HCT116 (cell line): ENCODE measurements at regions not wholly inside any gene's neighbourhood (a gene's known extent, or its start where the extent isn't known, plus 50 kb on each side); places are given as distances from the start of the nearest gene placed in this dataset.

Experiments used
- ATAC-seq: fragments of 200-7000 bp; cut with Tn5 transposase; 2 replicates; pipeline ENCODE4 v1.9.1; 2020; ENCODE audit warnings: mild to moderate bottlenecking, moderate library complexity
- BruUV-seq: library from RNA; stranded (reverse); fragments of 400-500 nt; replicated peaks from 2 replicates; lab custom pipeline; 2021; lab: Mats Ljungman, UMichigan
- CTCF ChIA-PET: fragments of 300-600 bp; sonication (Branson Sonifier 250); formaldehyde crosslinking; loops from one replicate; lab custom pipeline; 2021; ENCODE audit warnings: antibody characterized with exemption; lab: Charles Lee
- POLR2A ChIA-PET: fragments of 300-600, 350-600 bp; sonication (Branson Sonifier 250); formaldehyde crosslinking; loops from one replicate; lab custom pipeline; 2021; ENCODE audit warnings: antibody characterized with exemption; lab: Charles Lee
- RAD21 ChIA-PET, 2 experiments: fragments of 300-600 bp; sonication (Branson Sonifier 250); formaldehyde crosslinking; loops; one replicate each; lab custom pipeline; 2023; ENCODE audit warnings: low total read pairs in 2 of 2; ENCODE audit not compliant: uncharacterized antibody in 2 of 2, unreplicated experiment in 2 of 2, low non-redundant PET in 1 of 2; lab: Charles Lee
- DNase-seq: peaks from one replicate; pipeline ENCODE4 v3.0.0-alpha.2; 2010; ENCODE audit warnings: low read depth, low spot score
- H2AFZ ChIP-seq: fragments of 200-600 bp; shearing (Covaris generic), sonication (generic); 2 replicates; pipeline ENCODE4 v1.6.1; 2017; ENCODE audit warnings: low read depth, mixed run types, mixed read lengths, antibody characterized with exemption, low read length; ENCODE audit not compliant: poor library complexity, severe bottlenecking
- H3K27ac ChIP-seq: 2 replicates; pipeline ENCODE4 v1.5.1; 2012; ENCODE audit warnings: low read depth, low read length
- H3K27me3 ChIP-seq: fragments of 200-600 bp; sonication (generic); 2 replicates; pipeline ENCODE4 v1.6.1; 2016; ENCODE audit warnings: mixed run types, low read length, mixed read lengths; ENCODE audit not compliant: insufficient read depth
- H3K36me3 ChIP-seq, 2 experiments: fragments of 200-500 bp in 1 of 2; fragments of 200-600 bp in 1 of 2; sonication (Bioruptor generic) in 1 of 2; sonication (generic) in 1 of 2; 2 replicates each; pipeline versions ENCODE4 v1.5.1 to v1.6.1; 2014 to 2016; ENCODE audit warnings: low read length in 2 of 2, inconsistent platforms in 1 of 2, mixed read lengths in 1 of 2, mixed run types in 1 of 2; ENCODE audit not compliant: insufficient read depth in 2 of 2, control insufficient read depth in 1 of 2
- H3K4me1 ChIP-seq, 2 experiments: fragments of 200-600 bp in 1 of 2; sonication (generic) in 1 of 2; 2 replicates each; pipeline versions ENCODE4 v1.5.1 to v1.6.1; 2012 to 2017; ENCODE audit warnings: low read length in 2 of 2, inconsistent platforms in 1 of 2, mild to moderate bottlenecking in 1 of 2, mixed read lengths in 1 of 2, mixed run types in 1 of 2, moderate library complexity in 1 of 2; ENCODE audit not compliant: insufficient read depth in 2 of 2, control insufficient read depth in 1 of 2
- H3K4me2 ChIP-seq: fragments of 200-600 bp; sonication (generic); 2 replicates; pipeline ENCODE4 v1.6.1; 2017; ENCODE audit warnings: mixed run types, low read length, mixed read lengths
- H3K4me3 ChIP-seq, 2 experiments: fragments of 200-600 bp in 1 of 2; sonication (generic) in 1 of 2; replicated peaks in 1 of 2; 2 replicates each; pipeline ENCODE4 v1.5.1; 2011 to 2016; ENCODE audit warnings: low read length in 2 of 2, control low read depth in 1 of 2, low read depth in 1 of 2, mild to moderate bottlenecking in 1 of 2, mixed read lengths in 1 of 2, mixed run types in 1 of 2
- H3K79me2 ChIP-seq: fragments of 200-600 bp; sonication (generic); 2 replicates; pipeline ENCODE4 v1.6.1; 2017; ENCODE audit warnings: mild to moderate bottlenecking, mixed run types, low read length, moderate library complexity, mixed read lengths; ENCODE audit not compliant: insufficient read depth
- H3K9ac ChIP-seq: fragments of 200-600 bp; sonication (generic); 2 replicates; pipeline ENCODE4 v1.6.1; 2016; ENCODE audit warnings: low read length, mixed read lengths
- H3K9me2 ChIP-seq: fragments of 200-600 bp; sonication (generic), shearing (Covaris generic); 2 replicates; pipeline ENCODE4 v1.6.1; 2017; ENCODE audit warnings: mixed run types, mild to moderate bottlenecking, moderate library complexity; ENCODE audit not compliant: insufficient read depth
- H3K9me3 ChIP-seq, 2 experiments: fragments of 200-500 bp in 1 of 2; fragments of 200-600 bp in 1 of 2; sonication (Bioruptor generic) in 1 of 2; sonication (generic) in 1 of 2; 2 replicates each; pipeline ENCODE4 v1.6.1; 2014 to 2017; ENCODE audit warnings: low read length in 2 of 2, mixed read lengths in 2 of 2, inconsistent platforms in 1 of 2, low read depth in 1 of 2, mild to moderate bottlenecking in 1 of 2, mixed run types in 1 of 2, moderate library complexity in 1 of 2; ENCODE audit not compliant: control insufficient read depth in 1 of 2, insufficient read depth in 1 of 2
- H4K20me1 ChIP-seq: fragments of 200-600 bp; sonication (generic), shearing (Covaris generic); 2 replicates; pipeline ENCODE4 v1.6.1; 2017; ENCODE audit warnings: mixed run types, mild to moderate bottlenecking, moderate library complexity; ENCODE audit not compliant: insufficient read depth
- CBX3 ChIP-seq: IDR thresholded peaks from 2 replicates; pipeline ENCODE4 v1.6.1; 2012; ENCODE audit warnings: low read depth
- ELF1 ChIP-seq: IDR thresholded peaks from 2 replicates; pipeline ENCODE4 v1.6.1; 2012; ENCODE audit warnings: low read depth, borderline replicate concordance
- FOSL1 ChIP-seq: IDR thresholded peaks from 2 replicates; pipeline ENCODE4 v1.6.1; 2012; ENCODE audit warnings: low read depth
- JUND ChIP-seq: IDR thresholded peaks from 2 replicates; pipeline ENCODE4 v1.6.1; 2012
- TCF7L2 ChIP-seq: IDR thresholded peaks from 2 replicates; pipeline ENCODE4 v1.7.0; 2011; ENCODE audit warnings: borderline replicate concordance, inconsistent platforms; ENCODE audit not compliant: insufficient read depth, insufficient read length; ENCODE audit errors: extremely low read depth
- ZFX ChIP-seq: fragments of 450-650 bp; IDR thresholded peaks from 2 replicates; pipeline ENCODE4 v1.6.1; 2017
- intact Hi-C: fragments of 100-400 bp; cut with micrococcal nuclease; formaldehyde crosslinking; loops from 2 replicates; pipeline ENCODE4 v1.10.0; 2022
- TF ChIP-seq, protein P1 (sequence below), 3 experiments: fragments of 200-600 bp in 1 of 3; sonication (generic) in 1 of 3; IDR thresholded peaks in 2 of 3; conservative IDR thresholded peaks in 1 of 3; 2 replicates each; pipeline ENCODE4 v1.5.1; 2012 to 2017; ENCODE audit warnings: low read depth in 2 of 3, low read length in 2 of 3, antibody characterized with exemption in 1 of 3, borderline replicate concordance in 1 of 3, control low read depth in 1 of 3, mild to moderate bottlenecking in 1 of 3, mixed read lengths in 1 of 3, mixed run types in 1 of 3, moderate library complexity in 1 of 3; ENCODE audit not compliant: insufficient read depth in 1 of 3
- TF ChIP-seq, protein P2 (sequence below): IDR thresholded peaks from 2 replicates; pipeline ENCODE4 v1.6.1; 2011; ENCODE audit warnings: mild to moderate bottlenecking, low read length, moderate library complexity; ENCODE audit not compliant: insufficient replicate concordance; ENCODE audit errors: extremely low read depth
- TF ChIP-seq, protein P3 (sequence below): IDR thresholded peaks from 2 replicates; pipeline ENCODE4 v1.6.1; 2012; ENCODE audit warnings: low read depth

DNA sequence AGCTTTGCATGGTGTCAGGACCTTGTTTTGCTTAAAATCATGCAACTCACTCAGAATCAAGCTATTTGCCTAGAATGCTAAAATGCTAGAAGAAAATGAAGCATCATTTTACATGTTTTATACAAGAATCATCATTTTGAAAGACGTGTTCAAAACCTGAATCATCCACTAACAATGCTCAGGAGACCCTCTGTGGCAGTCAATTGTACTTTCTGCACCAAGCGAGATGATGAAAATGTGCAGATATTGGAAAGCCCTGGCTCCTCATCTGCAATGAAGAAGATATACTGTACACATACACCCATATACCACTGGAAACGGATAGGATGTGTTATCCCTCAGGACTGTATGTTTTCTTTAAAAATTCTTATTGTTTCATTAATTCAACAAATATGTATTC lies 92.7 kb downstream of the DYRK2 start:
- RAD21 ChIA-PET = no interaction called here
- H2AFZ ChIP-seq = no peak overlapping the region
- no peak for ATAC-seq
- H3K9me2 ChIP-seq = no peaks in the 10 kb centered on the region
- no peak for TF ChIP-seq ELF1
- no peak for TF ChIP-seq FOSL1
- no peak for TF ChIP-seq TCF7L2
- TF ChIP-seq, protein P1, sequence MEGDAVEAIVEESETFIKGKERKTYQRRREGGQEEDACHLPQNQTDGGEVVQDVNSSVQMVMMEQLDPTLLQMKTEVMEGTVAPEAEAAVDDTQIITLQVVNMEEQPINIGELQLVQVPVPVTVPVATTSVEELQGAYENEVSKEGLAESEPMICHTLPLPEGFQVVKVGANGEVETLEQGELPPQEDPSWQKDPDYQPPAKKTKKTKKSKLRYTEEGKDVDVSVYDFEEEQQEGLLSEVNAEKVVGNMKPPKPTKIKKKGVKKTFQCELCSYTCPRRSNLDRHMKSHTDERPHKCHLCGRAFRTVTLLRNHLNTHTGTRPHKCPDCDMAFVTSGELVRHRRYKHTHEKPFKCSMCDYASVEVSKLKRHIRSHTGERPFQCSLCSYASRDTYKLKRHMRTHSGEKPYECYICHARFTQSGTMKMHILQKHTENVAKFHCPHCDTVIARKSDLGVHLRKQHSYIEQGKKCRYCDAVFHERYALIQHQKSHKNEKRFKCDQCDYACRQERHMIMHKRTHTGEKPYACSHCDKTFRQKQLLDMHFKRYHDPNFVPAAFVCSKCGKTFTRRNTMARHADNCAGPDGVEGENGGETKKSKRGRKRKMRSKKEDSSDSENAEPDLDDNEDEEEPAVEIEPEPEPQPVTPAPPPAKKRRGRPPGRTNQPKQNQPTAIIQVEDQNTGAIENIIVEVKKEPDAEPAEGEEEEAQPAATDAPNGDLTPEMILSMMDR (IDR thresholded peaks at IDR 0.05 in 2 of 3, conservative IDR thresholded peaks at IDR 0.05 in 1 of 3; ENCODE audit: borderline replicate concordance in 1 of 3, insufficient read depth in 1 of 3, low read depth in 2 of 3, low read length in 2 of 3) = no peak
- TF ChIP-seq, protein P2, sequence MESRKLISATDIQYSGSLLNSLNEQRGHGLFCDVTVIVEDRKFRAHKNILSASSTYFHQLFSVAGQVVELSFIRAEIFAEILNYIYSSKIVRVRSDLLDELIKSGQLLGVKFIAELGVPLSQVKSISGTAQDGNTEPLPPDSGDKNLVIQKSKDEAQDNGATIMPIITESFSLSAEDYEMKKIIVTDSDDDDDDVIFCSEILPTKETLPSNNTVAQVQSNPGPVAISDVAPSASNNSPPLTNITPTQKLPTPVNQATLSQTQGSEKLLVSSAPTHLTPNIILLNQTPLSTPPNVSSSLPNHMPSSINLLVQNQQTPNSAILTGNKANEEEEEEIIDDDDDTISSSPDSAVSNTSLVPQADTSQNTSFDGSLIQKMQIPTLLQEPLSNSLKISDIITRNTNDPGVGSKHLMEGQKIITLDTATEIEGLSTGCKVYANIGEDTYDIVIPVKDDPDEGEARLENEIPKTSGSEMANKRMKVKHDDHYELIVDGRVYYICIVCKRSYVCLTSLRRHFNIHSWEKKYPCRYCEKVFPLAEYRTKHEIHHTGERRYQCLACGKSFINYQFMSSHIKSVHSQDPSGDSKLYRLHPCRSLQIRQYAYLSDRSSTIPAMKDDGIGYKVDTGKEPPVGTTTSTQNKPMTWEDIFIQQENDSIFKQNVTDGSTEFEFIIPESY = no peak
- no peak for TF ChIP-seq JUND
- no peak for TF ChIP-seq CBX3
- TF ChIP-seq, protein P3, sequence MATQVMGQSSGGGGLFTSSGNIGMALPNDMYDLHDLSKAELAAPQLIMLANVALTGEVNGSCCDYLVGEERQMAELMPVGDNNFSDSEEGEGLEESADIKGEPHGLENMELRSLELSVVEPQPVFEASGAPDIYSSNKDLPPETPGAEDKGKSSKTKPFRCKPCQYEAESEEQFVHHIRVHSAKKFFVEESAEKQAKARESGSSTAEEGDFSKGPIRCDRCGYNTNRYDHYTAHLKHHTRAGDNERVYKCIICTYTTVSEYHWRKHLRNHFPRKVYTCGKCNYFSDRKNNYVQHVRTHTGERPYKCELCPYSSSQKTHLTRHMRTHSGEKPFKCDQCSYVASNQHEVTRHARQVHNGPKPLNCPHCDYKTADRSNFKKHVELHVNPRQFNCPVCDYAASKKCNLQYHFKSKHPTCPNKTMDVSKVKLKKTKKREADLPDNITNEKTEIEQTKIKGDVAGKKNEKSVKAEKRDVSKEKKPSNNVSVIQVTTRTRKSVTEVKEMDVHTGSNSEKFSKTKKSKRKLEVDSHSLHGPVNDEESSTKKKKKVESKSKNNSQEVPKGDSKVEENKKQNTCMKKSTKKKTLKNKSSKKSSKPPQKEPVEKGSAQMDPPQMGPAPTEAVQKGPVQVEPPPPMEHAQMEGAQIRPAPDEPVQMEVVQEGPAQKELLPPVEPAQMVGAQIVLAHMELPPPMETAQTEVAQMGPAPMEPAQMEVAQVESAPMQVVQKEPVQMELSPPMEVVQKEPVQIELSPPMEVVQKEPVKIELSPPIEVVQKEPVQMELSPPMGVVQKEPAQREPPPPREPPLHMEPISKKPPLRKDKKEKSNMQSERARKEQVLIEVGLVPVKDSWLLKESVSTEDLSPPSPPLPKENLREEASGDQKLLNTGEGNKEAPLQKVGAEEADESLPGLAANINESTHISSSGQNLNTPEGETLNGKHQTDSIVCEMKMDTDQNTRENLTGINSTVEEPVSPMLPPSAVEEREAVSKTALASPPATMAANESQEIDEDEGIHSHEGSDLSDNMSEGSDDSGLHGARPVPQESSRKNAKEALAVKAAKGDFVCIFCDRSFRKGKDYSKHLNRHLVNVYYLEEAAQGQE = no peak
- TF ChIP-seq ZFX = no peak
- no peaks in the 10 kb centered on the region for H3K79me2 ChIP-seq
- BruUV-seq = no TSS peak
- H3K4me2 ChIP-seq = no peak overlapping the region
- POLR2A ChIA-PET = no interaction called here
- no peaks in the 10 kb centered on the region for H3K9me3 ChIP-seq
- H3K27me3 ChIP-seq = no peaks in the 10 kb centered on the region
- no peak overlapping the region for H3K27ac ChIP-seq
- H3K4me3 ChIP-seq = no peak overlapping the region
- DNase-seq = no peak
- CTCF ChIA-PET = no interaction called here
- H3K36me3 ChIP-seq = no peaks in the 10 kb centered on the region
- H3K9ac ChIP-seq = no peak overlapping the region
- no peaks in the 10 kb centered on the region for H4K20me1 ChIP-seq
- intact Hi-C loops = no loop called here
- no peaks in the 10 kb centered on the region for H3K4me1 ChIP-seq
